NCI-H82 treated with DMSO at 0.1 percent for 48 hours (cell line): ENCODE measurements at regions not wholly inside any gene's neighbourhood (a gene's known extent, or its start where the extent isn't known, plus 50 kb on each side); places are given as distances from the start of the nearest gene placed in this dataset.

Experiments used
- DNase-seq: peaks from one replicate; lab custom pipeline; 2025; ENCODE audit not compliant: unreplicated experiment; lab: John Stamatoyannopoulos, UW

DNA sequence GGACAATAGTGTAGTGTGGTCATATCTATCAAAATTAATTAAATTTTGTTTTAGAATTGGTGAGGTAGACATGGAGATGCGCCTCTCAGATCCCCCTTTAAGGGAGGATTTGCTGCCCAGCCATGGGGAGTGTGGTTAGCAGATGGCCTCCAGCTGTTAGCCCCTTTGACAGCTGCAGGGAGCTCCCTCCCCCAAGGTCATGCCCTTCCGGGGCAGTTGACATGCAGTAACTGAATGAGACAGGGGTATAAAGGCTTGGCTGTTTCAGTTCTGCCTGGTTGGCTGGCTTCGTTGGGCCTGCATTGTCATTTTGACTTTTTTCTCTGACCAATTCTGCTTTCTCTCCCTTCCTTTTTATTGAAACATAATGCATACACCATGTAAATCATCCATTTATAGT, 291.5 kb upstream of the SRRM4 start:
- DNase-seq, result no peak

DNA sequence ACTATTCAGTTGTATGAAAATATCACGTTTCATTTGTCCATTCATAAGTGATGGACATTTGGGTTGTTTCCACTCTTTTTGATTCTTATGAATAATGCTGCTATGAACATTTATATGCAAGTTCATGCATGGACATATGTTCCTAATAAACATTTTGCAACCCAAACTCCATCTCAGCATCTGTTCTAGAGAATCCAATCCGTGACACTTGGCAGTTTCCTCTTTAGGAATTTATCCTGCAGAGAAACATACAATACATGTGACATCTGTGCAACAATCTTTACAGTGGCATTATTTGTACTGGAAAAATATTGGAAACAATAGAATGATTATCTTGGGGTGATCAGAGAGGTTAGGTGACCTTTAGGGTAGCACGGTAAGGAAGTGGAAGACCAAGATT, 290.8 kb upstream of the SRRM4 start:
- no peak for DNase-seq

DNA sequence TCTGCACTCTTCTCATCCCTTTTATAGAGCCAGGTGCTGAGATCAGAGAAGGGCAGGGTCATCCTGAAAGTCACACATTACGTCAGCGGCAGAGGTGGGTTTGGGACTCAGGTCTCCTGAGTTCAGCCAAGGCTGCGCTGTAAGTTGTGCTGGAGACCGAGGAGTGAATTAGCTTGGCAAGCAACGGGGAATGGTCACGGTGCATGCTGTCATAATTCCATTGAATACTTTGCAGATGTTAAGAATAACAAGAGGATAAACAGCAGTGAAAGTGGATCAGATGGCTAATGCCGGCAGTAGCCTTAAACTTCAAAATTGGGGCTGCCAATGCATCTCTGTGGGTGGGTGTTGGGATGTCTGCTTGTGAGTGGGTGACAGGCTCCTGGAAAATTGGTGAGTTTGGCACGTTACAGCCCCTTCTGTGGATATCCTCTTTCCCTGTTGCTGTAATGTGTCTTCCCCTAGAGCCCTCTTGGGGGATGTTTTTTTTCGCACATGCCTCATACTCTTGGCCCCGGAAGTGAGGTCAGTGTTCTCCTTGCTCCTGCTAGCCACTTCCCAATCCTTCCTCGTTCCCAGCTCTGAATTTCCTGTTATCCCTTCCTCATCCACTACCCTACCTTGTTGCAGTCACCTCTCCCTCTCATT, 287.1 kb upstream of the SRRM4 start:
- DNase-seq, result no peak

DNA sequence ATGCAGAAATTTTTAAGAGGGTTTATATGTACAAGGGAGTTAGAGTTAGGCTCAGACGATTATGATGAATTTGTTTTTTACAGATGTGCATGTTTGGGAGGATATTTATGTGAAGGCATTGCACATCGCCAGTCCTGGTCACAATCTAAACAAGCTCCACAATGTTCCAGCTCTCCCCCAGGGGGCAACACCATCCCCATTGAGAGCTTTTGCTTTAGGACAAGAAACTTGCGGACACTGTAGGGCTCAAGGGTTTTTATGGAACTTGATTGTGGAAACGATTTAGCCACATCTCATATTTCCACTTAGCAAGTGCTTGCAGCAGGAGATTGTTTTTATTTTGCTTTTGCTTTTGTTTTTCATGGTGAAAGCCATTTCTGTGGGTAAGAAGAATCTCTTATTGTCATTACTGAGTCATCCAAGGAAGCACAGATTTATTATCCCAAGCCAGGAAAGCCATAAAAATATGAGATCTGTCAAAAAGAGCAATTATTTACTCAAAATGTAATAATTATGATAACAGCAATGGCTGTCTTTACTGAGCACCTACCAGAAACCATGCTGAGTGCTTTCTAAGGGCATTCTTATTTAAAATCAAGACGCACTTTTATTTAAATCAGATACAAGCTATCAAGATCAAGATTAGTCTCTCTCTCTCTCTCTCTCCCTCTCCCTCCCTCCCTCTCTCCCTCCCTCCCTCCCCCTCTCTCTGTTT, 276.7 kb upstream of the SRRM4 start:
- no peak for DNase-seq

DNA sequence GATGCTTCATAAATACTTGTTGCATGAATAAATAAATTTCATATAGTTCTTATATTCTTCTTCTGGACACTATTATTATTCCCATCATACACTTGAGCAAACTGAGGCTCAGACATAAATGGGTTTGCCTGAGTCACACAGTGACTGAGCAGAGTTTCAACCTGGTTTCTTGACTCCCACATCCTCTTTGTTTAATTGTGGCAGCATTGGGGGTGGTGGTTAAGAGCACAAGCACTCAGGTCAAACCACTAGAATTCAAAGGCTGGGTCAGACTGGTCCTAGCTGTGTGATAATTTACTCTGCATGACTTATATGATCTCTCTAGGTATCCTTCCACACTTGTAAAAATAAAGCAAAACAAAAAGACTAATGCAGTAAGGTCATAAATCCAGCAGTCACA, 274.9 kb upstream of the SRRM4 start:
- no peak for DNase-seq

DNA sequence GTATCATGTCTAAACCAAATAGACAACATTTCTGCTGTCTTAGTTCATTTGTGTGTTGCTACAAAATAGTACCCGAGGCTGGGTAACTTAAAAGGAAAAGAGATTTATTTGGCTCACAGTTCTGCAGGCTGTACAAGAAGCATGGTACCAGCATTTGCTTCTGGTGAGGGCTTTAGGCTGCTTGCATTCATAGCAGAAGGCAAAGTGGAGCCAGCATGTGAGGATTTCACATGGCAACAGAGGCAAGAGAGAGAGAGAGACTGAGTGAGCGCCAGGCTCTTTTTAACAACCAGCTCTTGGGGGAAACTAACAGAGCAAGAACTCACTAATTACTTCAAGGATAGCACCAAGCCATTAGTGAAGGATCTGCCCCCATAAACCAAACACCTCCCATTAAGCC, 271.4 kb upstream of the SRRM4 start:
- no peak for DNase-seq

DNA sequence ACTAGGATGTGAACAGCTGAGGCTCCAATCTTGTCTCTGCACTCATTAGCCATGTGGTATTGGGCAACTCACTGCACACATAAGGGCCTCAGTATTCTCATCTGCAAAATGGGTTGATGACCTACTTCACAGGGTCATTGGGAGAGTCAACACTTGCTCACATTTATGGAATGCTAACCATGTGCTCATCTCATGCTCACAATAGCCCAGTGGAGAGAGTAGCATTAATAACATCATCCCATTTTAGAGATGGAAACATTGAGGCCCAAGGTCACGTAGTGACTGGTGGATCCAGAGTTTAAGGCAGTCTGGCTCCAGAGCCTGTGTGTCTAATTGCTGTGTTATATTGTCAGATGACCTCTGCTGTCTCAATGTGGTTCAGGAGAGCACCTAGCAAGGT, 270.2 kb upstream of the SRRM4 start:
- no peak for DNase-seq

DNA sequence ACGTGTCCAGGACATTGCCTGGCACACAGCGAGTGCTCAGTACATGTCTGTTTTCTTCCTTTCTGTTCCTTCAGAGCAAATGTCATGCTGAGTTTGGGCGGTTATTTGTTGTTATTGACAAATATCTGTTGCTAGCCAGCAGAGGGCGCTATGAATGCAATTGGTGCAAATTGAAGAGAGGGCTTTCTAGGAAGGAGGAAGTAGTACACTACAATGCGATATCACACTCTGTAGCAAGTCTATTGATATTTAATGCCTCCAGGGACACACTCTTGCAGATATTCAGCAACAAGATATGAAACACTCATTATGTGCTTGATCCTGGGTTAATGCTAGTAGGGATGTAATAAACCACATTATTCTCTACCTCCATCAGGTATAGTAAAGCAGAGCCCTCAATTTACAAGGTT, 267.3 kb upstream of the SRRM4 start:
- peak; percentile 65 for DNase-seq

DNA sequence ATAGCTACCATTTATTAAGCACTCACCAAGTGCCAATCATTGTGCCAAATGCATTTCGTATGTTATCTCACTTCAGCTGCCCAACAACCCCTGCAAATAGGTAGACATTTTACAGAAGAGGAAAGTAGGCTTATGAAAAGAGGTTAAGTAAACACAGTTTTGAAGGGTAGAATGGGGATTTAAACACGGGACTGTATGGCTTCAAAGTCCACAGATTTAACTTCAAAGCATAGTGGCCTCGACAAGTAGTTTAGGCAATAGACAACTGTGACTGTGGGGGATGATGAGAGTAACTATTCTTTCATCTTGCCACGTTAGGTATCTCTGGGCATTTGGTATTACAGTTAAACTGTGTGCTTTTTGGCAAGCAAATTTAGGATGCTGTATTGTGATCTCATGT, 266.8 kb upstream of the SRRM4 start:
- no peak for DNase-seq

DNA sequence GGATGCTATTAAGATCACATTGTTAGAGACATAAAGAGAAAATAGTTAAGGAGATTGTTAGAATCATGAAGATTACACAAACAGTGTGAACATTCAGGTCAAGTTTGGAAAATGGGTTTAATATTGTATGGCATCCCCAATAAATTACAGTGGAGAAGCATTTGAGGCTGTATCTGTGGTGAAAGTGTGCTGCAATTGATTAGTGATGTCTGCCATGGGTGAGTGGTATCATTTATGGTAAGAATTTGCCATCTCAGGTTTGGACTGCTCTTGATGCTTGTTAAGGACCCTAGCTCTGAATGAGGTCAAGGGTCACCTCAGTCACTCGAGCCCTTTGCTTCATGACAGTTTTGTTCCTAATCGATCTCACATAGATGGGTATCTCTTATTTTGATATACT, 265.7 kb upstream of the SRRM4 start:
- no peak for DNase-seq

DNA sequence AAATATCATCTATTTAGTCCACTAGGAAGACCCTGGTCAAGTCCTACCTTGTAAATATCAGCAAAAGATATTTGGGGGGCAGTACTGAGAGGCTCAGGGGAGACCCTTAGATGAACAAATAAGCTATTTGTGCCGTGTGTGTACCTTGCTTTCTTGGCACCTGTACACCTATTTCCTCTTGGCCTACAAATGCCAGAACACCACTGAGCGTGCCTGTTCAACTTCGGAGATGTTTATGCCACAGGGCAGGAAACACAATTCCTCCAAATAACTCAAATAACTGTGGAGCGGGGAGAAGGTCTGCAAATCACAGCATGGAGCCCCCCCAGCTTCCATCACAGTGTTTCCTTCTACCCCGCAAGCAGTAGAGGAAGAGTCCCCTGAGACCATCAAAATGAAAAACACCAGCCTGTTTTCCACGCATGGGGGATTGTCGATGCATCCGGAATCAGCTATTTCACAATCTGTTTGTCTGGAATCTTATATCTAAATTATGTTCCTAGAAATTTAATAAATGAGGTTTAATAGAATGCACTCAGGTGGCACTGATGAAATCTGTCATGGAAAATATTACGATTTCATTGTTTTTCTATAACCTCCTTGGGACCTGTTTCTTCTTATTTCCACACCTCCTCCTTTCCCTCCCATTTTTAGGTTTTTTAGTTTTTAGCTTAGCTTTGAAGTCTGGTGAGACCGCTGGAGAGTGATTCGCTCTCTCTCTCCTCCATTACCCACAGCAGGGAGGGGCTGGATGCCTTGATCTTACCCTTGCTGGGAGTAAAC, 254.0 kb upstream of the SRRM4 start:
- DNase-seq, result no peak

DNA sequence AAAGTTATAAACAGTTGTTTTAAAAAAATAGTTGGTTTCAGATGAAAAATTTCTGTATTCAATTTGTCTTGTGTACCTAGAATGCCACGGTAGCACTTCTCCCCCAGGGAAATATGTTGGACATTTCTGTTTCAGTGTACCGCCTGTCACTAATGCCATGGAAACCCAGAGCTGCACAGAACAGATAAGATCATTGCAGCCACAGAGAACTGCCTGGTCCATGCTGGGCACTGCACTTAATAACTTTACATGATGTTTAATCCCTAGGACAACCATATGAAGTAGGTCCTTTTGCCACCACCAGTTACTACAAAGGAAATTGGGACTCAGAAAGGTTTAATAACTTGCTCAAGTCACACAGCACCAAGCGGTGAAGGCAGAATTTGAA, 253.4 kb upstream of the SRRM4 start:
- no peak for DNase-seq

DNA sequence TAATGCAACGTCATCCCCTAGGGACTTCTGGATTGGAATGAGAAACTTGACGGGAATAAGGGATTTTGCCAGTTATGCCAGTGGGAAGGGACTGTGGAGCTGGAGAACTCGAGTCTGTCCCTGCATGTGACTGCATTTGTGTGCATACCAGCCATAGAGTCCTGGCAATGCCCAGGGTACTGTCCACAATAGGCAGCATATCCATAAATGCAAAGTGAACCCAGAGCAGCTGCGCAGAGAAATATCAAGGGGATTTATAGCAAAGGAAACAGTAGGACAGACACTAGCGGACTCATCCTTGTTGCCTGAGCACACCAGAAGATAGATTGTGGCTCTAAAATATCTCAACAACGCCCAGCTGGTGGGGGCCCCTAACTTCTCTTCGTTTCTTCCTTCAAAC, 247.1 kb upstream of the SRRM4 start:
- DNase-seq, result no peak

DNA sequence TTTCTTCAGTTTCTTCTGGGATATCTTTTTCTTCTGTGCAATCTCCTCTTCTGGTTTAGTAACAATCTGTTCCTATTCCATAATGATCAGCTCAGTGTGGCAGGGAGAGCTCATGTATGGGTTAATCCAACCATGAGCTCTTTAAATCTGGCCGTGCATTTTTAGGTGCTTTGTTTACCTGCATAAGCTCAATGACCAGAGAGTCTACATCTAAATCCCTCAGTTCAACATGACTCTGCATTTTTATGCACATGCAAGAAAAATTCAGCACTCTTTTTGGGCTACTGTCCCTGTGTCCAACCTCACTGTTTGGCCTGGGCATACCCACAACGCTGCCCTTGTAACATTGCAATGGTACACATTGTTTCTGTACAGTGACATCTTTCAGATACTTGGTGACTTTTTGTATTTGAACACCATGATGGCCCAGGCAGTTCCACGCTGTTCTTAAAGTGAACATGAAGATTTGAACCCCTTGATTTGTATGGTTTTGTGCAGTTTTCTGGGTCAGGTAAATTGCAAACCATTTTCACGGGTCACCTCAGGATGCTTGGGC, 243.3 kb upstream of the SRRM4 start:
- DNase-seq, result no peak

DNA sequence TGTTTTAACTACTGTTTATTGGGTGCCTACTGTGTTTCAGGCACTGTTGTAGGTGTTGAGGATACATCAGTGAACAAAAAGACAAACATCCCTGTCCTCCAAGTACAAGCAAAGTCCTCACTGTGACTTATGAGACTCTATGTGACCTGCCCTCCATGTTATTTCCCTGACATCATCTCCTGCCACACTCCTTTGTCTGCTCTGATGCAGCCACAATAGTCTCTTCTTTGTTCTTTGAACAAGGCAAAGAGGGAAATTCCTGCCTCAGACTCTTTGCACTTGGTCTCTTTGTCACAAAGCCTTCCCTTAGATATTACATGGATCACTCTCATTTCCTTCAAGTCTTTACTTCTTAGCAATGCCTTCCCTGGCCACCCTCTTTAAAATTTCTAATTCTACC, 240.1 kb upstream of the SRRM4 start:
- no peak for DNase-seq

DNA sequence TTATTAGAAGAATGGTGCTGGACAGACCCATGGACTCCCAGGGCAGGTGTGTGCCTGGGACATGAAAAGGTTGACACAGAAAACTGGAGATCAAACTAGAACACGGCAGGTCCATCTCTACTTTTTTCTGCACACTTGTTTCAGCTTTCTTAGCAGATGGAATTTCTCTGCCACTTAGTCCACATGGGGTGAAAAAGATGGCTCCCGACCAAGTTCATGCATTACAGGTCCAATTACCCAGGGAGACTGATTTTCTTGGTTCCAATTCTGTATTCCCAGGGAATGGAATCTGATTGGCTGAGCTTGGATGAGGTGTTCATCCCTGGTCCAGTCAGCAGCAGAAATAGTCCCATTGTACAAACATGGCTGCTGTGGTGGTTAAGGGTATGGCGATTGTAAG, 238.9 kb upstream of the SRRM4 start:
- no peak for DNase-seq

DNA sequence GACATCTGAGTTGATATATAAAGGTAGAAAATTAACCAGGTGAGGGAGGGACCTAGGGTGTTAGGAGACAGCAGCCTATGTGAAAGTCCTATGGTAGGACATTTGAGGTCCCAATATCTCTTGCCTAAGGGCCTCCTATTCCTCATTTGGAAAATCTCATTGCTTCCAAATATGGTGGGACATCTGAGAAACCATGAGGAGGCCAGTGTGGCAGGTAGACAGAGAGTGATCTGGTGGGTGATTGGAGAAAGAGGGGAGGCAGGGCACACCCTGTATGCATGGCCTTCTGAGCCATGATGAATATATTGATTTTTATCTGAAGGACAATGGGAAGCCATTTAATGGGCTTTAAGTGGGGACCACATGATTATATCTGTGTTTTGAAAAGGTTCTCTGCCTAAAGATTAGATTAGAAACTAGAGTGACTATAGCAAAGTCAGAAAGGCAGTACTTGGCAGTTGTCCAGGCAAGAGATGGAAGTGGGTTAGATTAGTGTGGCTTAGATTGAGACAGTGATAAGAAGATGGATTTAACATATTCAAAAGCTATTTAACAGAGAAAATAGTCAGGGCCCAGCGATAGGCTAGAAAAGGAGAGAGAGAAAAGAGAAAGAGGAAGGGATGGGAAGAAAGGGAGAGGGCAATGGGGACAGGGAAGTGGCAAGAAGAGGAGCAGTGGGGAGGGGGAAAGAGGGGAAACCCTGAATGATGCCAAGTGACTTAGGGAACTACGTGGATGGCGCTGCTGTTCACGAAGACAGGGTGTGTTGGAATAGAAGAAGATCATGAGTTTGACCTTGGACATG, 237.2 kb upstream of the SRRM4 start:
- DNase-seq, result peak; percentile 63

DNA sequence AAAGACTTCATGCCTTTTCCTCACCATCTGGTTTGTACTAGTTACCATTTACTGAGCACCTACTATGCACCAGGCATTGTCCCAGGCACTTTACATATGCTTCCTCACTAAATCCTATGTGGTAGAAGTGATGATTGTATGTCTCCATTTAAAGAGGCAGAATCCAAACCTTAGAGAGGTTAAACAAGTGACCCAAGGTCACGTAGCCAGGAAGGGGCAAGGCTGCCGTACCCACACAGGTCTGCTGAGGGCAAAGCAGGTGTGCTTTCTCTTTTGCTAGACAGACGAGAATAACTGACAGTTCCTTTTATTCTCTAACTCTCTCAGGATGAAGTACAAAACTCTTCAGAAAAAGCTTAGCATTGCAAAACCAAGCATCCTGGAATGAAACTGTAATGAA, 235.2 kb upstream of the SRRM4 start:
- no peak for DNase-seq

DNA sequence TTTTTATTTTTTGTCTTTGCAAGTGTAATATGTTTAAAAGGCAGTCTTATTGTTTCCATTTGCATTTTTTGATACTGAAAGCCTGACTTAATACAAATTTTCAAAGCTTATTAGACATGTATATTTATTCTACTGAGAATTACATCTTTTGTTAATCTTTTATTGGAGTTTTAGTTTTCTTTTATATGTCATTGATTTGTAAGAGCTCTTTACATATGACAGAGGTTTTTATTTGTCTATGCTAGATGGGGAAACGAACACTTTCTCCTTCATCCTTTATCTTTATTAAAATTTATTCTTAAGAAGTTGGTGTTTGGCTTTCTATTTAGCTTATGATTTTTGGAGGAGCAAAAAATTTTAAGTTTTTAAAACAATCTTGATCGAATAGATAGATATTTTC, 234.4 kb upstream of the SRRM4 start:
- DNase-seq, result no peak

DNA sequence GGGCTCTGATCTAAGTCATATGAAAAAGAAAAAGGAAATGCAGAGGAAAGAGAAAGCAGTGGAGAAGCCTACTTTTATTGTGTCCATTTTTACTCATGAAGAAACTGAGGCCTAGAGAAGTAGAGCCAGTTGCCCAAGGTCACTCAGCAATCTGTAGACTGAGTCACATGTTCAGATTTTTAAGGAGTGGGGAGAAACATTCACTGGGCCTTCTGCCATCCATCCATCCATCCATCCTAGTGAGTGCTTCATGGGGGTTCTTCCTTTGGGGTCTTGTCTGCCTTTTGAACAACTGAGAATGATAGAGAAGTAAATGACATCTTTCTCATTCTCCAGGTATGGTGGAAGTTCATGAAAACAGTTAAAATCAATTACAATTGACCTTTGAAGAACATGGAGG, 233.6 kb upstream of the SRRM4 start:
- DNase-seq, result no peak
